DMS153 (cell line): ENCODE measurements at regions not wholly inside any gene's neighbourhood (a gene's known extent, or its start where the extent isn't known, plus 50 kb on each side); places are given as distances from the start of the nearest gene placed in this dataset.
A peak's percentile ranks its signal among the peaks of the same experiment; 100 is the strongest.

Experiments
- DNase-seq: peaks from one replicate; lab custom pipeline; 2025; lab: John Stamatoyannopoulos, UW

DNA sequence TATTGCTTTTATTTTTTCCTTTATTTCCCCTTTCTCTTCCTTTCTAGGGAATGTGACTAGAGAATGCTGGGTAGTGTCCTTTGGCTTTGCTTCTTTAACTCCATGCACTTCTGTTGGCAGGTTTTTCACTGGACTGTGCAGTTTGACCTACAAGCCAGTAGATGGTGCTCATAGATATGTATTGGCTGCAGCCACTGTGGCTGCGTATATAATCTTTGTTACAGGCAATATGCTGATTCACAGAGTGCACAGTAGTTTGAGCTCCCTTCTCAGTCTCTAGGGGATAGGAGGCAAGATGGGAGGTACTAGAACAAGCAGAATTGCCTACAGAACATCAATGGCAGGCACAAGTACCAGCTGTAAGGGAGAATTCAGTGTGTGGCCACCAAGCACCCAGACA is 503.5 kb downstream of the LRFN5 start:
- no peak for DNase-seq

DNA sequence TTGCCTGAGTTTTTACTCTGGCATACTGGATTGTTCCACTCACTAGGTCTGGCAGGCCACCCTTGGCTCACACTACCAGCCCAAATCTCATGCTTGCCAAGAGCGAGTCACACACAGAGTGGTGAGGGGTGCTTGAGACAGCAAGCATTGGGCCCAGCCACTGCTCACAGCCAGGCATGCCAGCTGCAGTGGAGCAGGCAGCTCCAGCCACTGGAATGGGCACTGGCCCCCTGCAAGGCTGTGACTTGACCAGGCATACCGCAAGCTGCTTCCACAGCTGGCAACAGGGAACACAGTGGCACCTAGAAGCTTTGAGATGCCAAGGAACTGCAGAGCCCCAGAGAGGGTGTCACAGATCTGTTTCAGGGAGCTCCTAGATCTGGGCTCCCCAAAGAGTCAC is 488.5 kb downstream of the LRFN5 start:
- DNase-seq: no peak

DNA sequence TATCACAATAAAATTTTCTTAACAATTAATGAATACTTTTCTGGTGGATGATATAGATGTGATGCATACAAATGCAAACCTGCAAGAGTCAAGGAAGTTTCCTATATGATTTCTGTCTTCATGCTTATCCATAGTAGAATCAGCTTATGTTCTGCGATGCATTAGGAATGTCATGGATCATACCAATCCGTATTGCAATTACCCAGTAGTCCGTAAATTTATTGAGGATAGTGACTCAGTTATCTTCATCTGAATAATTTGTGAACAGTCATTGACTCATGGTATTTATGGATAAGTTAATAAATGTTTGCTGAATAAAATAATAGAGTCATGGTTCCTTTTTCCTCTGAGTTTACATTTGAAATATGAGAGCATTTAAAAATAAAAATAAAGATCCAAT is 483.4 kb downstream of the LRFN5 start:
- no peak for DNase-seq

GRCh38 chr14:42079911-42080310 is 473.2 kb downstream of the LRFN5 start:
- no peak for DNase-seq

GRCh38 chr14:42078345-42078744 is 471.7 kb downstream of the LRFN5 start:
- DNase-seq: no peak

DNA sequence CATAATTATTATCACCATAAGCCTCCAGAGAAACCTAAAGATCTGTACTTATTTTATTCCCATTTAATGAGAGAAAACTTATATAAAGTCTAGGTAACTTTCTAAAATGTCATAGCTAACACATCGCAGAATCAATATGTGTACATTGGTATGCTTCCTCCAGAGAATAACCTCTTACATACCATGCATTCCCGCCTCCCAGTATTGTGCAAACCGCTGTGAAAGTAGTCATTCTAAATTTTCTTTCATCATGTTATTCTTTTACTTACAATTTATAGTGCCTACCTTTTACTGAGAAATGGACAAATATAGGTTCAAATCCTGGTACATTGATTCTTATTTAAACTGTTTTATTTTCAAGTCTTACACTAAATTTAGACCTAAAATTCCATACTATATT is 463.4 kb downstream of the LRFN5 start:
- DNase-seq: no peak

DNA sequence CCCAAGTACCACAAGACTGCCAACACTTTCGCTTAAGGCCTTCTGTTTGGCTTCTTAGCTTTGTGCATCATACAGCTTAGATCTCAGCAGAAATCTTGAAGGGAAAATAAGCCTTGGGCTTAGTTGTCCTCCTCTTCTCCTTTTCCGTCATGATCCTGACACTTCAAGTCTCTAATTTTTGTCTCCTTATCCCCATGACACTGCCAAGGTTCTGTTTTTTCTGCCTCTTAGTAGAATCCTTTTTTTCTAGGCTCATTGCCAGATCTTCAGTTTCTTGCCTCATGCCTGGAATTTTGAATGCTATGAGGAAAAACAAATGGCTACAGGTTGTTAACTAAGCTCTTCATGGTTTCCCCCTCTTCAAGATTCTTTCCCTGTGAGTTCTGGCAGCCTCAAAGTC is 450.4 kb downstream of the LRFN5 start:
- no peak for DNase-seq

GRCh38 chr14:42047421-42048055 is 440.9 kb downstream of the LRFN5 start:
- no peak for DNase-seq

DNA sequence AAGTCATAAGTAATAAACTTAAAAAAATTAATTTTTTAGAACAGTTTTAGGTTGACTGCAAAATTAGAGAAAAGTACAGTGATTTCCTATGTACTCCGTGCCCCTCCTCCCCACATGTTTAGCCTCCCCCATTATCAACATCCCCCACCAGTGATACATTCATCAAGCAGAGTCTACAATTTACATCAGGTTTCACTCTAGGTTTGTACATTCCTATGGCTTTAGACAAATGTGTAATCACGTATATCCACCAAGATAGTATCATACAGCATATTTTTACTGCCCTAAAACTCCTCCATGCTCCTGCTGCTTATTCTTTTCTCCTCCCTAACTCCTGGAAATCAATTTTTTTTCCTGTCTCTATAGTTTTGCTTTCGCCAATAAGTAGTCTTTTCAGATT is 438.7 kb downstream of the LRFN5 start:
- no peak for DNase-seq

DNA sequence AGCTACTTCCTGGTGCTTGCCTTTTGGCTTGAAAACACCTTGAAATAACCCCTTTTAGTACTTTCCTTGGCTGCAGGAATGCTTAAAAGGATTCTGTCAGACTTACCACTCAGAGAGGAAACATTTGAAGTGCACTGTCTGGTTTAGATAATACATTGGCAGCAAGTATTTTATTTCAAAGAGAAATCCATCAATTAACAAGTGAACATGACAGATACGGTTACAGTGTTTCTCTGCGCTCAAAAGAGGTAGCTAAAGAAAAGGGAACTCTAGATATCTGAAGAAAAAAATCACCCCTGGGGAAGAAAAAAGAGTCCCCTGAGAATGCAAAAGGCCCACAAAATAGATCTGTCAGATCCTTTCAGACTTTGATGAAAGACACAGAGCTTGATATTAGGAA is 421.9 kb downstream of the LRFN5 start:
- DNase-seq: no peak

- no peak for DNase-seq
Measured at GRCh38 chr14:42027271-42027670, 420.6 kb downstream of the LRFN5 start.

DNA sequence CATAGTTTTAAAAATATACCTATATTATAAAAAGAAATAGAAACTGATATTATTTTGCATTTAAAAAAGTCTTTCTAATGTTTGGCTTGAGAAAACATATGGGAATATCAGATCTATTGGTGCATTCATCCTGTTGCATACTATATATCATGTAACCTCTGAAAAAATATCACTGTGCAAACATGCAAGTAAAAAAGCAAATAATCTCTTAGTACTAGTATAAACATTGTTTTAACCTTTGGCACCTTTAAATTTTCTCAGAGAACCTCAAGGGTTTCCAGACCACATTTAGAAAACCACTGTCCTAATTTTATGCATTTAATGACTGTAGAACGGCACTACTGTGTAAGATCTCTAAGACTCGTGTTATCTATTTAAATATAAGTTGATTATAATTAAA is 416.8 kb downstream of the LRFN5 start:
- peak; percentile 2 for DNase-seq

GRCh38 chr14:42014301-42014700 is 407.6 kb downstream of the LRFN5 start:
- DNase-seq: no peak

DNA sequence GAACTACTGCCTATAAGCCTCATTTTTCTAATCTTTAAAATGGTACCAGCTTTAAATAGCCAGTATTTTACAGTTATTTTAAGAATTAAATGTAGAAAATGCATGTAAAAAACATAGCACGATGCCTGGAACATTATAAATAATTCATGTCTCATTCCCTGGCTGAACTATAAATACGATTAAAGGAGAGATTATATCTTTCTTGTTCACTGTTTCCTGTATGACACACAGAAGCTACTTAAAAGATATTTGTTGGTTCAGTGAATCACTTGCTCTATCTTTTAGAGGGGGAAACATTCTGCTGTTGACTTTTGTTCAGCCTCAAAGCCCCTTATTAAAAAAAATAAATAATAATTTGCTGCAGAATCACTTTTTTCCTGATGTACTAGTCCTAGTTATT is 406.9 kb downstream of the LRFN5 start:
- no peak for DNase-seq

GRCh38 chr14:42013153-42013552 is 406.5 kb downstream of the LRFN5 start:
- DNase-seq: no peak

GRCh38 chr14:42011221-42011620 is 404.5 kb downstream of the LRFN5 start:
- DNase-seq: no peak

GRCh38 chr14:42004321-42004720 is 397.6 kb downstream of the LRFN5 start:
- no peak for DNase-seq

DNA sequence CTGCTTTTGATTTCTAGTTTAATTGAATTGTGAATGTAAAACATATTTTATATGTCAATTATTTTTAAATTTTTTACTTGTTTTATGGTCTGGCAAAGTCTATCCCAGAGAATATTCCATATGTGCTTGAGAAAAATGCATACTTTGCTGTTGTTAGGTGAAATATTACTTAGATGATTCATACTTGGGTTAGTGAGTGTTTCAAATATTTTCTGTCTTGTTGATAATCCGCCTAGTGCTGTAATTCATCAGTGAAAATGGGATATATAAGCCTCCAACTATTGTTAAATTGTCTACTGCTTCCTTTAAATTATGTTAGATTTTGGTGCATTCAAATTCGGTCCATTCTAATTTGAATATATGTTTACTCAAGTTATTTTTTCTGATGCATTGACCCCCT is 395.5 kb downstream of the LRFN5 start:
- no peak for DNase-seq

DNA sequence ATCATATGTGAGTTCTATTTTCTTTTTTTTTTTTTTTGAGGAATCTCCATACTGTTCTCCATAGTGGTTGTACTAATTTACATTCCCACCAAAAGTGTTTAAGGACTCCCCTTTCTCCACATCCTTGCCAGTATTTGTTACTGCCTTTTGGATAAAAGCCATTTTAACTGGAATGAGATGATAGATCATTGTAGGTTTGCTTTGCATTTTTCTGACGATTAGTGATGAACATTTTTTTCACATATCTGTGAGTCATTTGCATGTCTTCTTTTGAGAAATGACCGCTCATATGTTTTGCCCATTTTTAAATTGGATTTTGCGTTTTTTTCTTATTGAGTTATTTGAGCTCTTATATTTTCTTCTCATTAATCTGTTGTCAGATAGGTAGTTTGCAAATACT is 394.8 kb downstream of the LRFN5 start:
- DNase-seq: no peak

GRCh38 chr14:42000450-42000849 is 393.8 kb downstream of the LRFN5 start:
- DNase-seq: no peak

DNA sequence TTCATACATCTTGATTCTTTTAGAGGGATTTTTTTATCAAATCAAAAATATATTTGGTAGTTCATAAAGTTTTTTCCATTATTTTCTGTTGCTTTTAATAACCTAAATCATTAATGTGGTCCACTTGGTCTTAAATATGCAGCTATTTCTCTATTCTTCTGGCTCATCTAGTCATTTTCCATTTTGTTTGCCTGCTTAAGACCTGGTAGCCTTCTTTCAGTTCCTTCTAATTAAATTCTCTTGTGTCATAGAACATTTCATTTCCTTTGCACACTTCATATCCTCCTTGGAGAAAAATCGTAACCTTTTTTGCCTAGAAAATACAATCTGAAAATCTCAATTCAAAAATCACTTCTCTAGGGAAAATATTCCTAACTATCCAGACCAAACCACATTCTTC is 387.0 kb downstream of the LRFN5 start:
- no peak for DNase-seq

DNA sequence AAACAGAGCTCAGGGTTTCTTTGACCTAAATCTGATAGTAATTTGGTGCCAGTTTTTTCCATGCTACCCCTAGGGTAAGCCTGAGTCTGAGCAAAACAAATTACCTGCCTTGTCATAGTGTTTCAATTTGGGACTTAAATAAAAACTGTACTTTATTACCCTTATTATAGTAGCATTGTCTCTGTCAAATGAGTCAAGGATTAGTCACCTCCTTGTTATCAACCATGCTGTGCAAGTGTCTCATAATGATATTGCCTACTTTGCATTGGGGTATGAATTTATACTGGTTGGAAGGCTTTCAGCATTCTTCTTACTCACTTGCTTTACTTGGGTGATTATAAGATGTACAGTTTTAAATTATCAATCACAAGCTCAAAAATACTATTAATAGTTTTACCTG is 380.0 kb downstream of the LRFN5 start:
- no peak for DNase-seq

DNA sequence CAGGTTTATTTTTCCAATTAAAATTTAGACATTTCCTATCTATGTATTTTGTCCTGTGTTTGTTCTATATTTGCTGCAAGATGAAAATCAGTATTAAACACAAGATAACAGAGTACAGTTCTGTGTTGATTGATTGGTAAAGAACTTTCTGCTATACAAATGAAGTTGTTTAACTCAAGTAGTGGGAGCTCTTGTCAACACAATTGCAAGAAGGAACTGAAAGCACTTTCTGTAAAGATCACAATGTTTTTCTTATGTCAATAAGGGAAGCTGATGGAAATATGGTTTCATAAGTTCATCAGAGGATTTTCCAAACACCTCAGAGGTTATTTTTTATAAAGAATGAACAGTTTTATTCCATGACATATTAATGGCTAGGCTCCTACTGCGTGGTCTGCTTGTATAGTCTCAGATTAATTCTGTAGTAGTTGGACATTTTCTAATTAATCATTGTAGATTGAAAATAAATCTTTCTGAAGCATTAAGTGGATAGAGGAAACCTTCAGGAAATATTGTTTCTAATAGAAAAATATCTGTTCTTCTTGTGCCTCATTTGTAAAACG is 379.5 kb downstream of the LRFN5 start:
- no peak for DNase-seq

DNA sequence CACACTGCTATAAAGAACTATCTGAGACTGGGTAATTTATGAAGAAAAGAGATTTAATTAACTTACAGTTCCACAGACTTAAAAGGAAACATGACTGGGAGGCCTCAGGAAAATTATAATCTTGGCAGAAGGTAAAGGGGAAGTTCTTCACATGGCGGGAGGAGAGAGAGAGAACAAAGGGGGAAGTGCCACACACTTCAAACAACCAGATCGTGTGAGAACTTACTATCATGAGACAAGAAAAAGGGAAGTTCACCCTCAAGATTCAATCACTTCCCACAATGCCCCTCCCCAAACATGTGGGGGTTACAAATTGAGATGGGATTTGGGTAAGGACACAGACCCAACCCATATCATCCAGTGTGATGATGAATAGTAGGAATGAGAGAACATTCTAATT is 366.5 kb downstream of the LRFN5 start:
- no peak for DNase-seq
